ENCODE measurements at regions not wholly inside any gene's neighbourhood (a gene's known extent, or its start where the extent isn't known, plus 50 kb on each side); places are given as distances from the start of the nearest gene placed in this dataset.

DNA sequence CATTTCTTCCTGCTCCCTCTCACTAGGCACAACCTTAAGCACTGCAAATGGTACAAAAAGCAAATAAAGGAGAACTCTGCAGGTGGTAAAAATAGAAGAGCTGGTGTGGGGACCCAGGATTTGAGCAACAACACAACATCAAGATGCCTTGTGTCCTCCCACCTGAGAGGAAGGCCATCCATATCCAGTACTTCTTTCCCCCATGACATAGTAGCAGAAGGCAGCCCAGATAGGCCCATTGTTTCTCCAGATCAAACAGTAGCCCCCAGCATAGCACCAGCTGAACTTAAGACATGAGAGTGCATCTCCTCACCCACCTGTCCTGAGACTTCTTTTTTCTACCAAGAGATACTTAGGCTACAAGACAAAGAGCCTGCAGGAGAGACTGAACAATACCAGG is 180.5 kb downstream of the GOLGA6L6 start:
- H3K36me3 ChIP-seq, result no peaks in the 10 kb centered on the region
- H3K27me3 ChIP-seq (replicated peaks; ENCODE audit: insufficient read depth), result no peaks in the 10 kb centered on the region
- intact Hi-C loops (cut with DNase I), result no loop called here
- no peak for TF ChIP-seq POLR2A (IDR thresholded peaks at IDR 0.05)
- TF ChIP-seq POLR2AphosphoS5 (IDR thresholded peaks at IDR 0.05), result no peak
- TF ChIP-seq, protein P1, sequence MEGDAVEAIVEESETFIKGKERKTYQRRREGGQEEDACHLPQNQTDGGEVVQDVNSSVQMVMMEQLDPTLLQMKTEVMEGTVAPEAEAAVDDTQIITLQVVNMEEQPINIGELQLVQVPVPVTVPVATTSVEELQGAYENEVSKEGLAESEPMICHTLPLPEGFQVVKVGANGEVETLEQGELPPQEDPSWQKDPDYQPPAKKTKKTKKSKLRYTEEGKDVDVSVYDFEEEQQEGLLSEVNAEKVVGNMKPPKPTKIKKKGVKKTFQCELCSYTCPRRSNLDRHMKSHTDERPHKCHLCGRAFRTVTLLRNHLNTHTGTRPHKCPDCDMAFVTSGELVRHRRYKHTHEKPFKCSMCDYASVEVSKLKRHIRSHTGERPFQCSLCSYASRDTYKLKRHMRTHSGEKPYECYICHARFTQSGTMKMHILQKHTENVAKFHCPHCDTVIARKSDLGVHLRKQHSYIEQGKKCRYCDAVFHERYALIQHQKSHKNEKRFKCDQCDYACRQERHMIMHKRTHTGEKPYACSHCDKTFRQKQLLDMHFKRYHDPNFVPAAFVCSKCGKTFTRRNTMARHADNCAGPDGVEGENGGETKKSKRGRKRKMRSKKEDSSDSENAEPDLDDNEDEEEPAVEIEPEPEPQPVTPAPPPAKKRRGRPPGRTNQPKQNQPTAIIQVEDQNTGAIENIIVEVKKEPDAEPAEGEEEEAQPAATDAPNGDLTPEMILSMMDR (IDR thresholded peaks at IDR 0.05), result no peak
- DNase-seq (ENCODE audit: low spot score), result no peak
- no peak overlapping the region for H3K27ac ChIP-seq
- no peak overlapping the region for H3K4me3 ChIP-seq
- no peaks in the 10 kb centered on the region for H3K4me1 ChIP-seq (replicated peaks)
- no peaks in the 10 kb centered on the region for H3K9me3 ChIP-seq

DNA sequence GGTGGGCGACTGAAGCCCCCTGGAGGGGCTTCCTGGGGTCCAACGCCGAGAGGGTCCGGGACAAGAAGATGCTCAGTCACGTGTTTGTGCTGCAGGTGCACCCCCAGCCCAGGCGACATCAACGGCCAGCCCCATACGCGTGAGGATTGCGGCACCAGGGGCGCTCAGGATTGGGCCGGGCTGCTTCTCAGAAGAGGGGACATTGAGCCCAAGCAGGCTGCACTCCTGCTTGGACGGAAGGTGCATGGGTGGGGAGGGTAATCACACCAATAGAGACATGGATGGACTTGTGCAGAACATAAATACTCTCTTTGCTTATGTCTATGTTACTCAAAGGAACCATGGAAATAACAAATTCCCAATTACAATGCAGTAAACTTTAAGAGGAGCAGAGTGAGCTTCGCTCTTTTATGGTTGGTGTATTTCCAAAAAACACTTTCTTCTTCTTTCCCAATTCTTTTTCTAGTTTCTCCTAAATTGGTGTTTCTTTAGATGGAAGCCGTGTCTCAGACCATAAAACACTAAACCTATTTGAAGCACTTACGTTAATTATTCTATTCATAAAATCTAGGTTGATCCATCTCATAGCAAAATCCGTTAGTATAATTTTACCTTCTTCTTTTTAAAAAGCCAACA is 182.7 kb downstream of the GOLGA6L6 start:
- Histone ChIP-seq H3K4me3 (no peak overlapping the region), H3K27me3 (replicated peaks; ENCODE audit: insufficient read depth) (no peaks in the 10 kb centered on the region), H3K27ac (no peak overlapping the region), H3K4me1 (replicated peaks) (no peaks in the 10 kb centered on the region), H3K9me3 (no peaks in the 10 kb centered on the region), H3K36me3 (no peaks in the 10 kb centered on the region)
- TF ChIP-seq, protein P1 (IDR thresholded peaks at IDR 0.05), result no peak
- TF ChIP-seq POLR2A (IDR thresholded peaks at IDR 0.05), result no peak
- intact Hi-C loops (cut with DNase I), result no loop called here
- 78% methylated on average over 17 of the region's 17 CpGs for WGBS
- no peak for DNase-seq (ENCODE audit: low spot score)

DNA sequence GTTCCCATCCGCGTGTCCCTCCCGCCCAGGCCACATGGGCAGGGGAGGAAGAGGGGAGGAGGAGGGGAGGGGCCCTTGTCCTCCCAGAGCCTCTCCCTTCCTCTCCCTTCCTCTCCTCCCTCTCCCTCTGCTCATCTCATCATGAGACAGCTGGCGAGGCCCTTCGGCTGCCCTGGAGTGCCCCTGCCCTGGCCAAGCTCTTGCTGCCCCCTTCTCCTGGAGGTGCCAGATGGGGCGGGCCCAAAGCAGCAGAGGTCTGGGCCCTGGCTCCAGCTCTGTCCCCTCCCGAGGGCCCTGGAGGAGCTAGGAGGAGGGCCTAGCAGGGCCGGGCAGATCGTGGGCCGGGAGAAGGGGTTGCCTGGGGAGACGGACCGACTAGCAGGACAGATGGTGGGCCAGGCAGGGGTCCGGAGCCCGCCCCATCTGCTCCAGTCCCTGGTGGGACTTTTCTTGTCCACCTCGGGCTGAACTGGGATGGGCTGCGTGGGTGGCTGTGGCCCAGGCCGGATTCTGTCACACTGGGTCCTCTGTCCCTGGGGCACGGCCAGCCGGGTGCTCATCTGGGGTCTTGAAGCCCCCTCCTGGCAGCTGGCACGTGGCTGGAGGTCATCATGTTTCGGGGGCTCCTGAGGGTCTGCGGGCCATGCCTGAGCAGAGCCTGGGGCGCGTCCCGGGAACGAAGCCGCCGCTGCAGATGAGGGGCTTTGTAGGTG is 183.4 kb downstream of the GOLGA6L6 start:
- intact Hi-C loops (cut with DNase I), result no loop called here
- TF ChIP-seq POLR2AphosphoS5 (IDR thresholded peaks at IDR 0.05) (no peak), POLR2A (IDR thresholded peaks at IDR 0.05) (no peak)
- TF ChIP-seq, protein P1 (IDR thresholded peaks at IDR 0.05), result no peak
- WGBS, result 90% methylated on average over 28 of the region's 28 CpGs
- no peak overlapping the region for H3K27ac ChIP-seq
- no peaks in the 10 kb centered on the region for H3K9me3 ChIP-seq
- no peaks in the 10 kb centered on the region for H3K4me1 ChIP-seq (replicated peaks)
- no peaks in the 10 kb centered on the region for H3K36me3 ChIP-seq
- no peak for DNase-seq (ENCODE audit: low spot score)
- H3K27me3 ChIP-seq (replicated peaks; ENCODE audit: insufficient read depth), result no peaks in the 10 kb centered on the region
- H3K4me3 ChIP-seq, result no peak overlapping the region

DNA sequence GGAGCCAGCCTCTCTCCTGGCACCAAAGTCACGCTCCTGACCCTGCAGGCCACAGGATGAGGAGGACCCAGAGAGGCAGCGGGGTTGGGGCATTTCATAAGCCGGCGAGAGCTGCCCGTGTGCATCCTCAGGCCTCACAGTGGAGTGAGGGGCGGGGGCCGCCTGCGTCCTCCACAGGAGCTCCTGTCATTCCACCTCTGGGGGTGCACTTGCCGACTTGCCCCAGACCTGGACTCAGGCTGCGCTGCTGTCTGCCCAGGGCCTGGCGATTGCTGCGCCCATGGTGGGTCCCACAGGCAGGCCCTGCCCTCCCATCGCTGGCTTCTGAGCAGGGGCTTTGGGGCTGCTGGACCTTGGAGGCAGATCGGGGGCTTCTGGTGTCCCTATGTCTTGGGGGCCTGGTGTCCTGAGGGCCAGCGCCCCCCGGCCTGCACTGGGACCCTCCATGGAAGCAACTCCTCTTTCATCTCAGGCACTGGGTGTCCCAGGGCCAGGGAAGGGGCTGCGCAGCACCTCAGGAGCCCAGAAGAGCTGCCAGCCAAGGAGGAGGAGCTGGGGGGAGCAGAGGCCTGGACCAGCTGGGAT is 184.0 kb downstream of the GOLGA6L6 start:
- H3K27me3 ChIP-seq (replicated peaks; ENCODE audit: insufficient read depth), result no peaks in the 10 kb centered on the region
- no peak overlapping the region for H3K27ac ChIP-seq
- H3K4me3 ChIP-seq, result no peak overlapping the region
- WGBS, result 89% methylated on average over 15 of the region's 17 CpGs
- H3K9me3 ChIP-seq, result no peaks in the 10 kb centered on the region
- peak; percentile 4 for DNase-seq (ENCODE audit: low spot score)
- TF ChIP-seq, protein P1 (IDR thresholded peaks at IDR 0.05), result no peak
- H3K4me1 ChIP-seq (replicated peaks), result no peaks in the 10 kb centered on the region
- intact Hi-C loops (cut with DNase I), result no loop called here
- H3K36me3 ChIP-seq, result no peaks in the 10 kb centered on the region
